GM12878 (cell line): ENCODE measurements at regions not wholly inside any gene's neighbourhood (a gene's known extent, or its start where the extent isn't known, plus 50 kb on each side); places are given as distances from the start of the nearest gene placed in this dataset.

Experiments
- ATAC-seq: fragments of 200-7000 bp; cut with Tn5 transposase; 3 replicates; pipeline ENCODE4 v1.9.1; 2020; ENCODE audit warnings: mild to moderate bottlenecking, moderate library complexity
- BruUV-seq: library from RNA; stranded (reverse); fragments of 400-500 nt; replicated peaks from 2 replicates; lab custom pipeline; 2021; lab: Mats Ljungman, UMichigan
- CTCF ChIA-PET: fragments of 300-600 bp; sonication (Branson Sonifier 250); formaldehyde crosslinking; extraction: SDS; loops from one replicate; lab custom pipeline; 2021; ENCODE audit warnings: inconsistent platforms; lab: Yijun Ruan, JAX
- POLR2A ChIA-PET: fragments of 350-600 bp; formaldehyde crosslinking; extraction: SDS; loops from one replicate; lab custom pipeline; 2021; ENCODE audit warnings: inconsistent platforms; lab: Charles Lee
- RAD21 ChIA-PET: fragments of 300-600 bp; sonication (Branson Sonifier 250); formaldehyde crosslinking; loops from one replicate; lab custom pipeline; 2023; ENCODE audit warnings: antibody characterized with exemption; ENCODE audit not compliant: unreplicated experiment; lab: Charles Lee
- SMC1A ChIA-PET: fragments of 300-600 bp; sonication (Branson Sonifier 250); formaldehyde crosslinking; loops from one replicate; lab custom pipeline; 2023; ENCODE audit not compliant: unreplicated experiment, uncharacterized antibody; lab: Charles Lee
- DNase-seq: peaks from one replicate; pipeline ENCODE4 v3.0.0-alpha.2; 2011; ENCODE audit warnings: low read depth, low spot score
- FAIRE-seq: peaks from 3 replicates; lab custom pipeline; 2011; peaks lifted over from hg19 to GRCh38; lab: Jason Lieb, UNC
- H2AFZ ChIP-seq: 2 replicates; pipeline ENCODE4 v1.6.0; 2011; ENCODE audit warnings: low read depth, low read length, control low read depth; ENCODE audit not compliant: control insufficient read depth
- H3K27ac ChIP-seq: 2 replicates; pipeline ENCODE4 v1.5.1; 2011; ENCODE audit warnings: control low read depth; ENCODE audit not compliant: control insufficient read depth, insufficient read depth
- H3K27me3 ChIP-seq, 2 experiments: replicated peaks in 1 of 2; 2 replicates each; pipeline versions ENCODE4 v1.6.0 to v1.6.1; 2011; ENCODE audit warnings: low read length in 1 of 2; ENCODE audit not compliant: control insufficient read depth in 2 of 2, insufficient read depth in 2 of 2
- H3K36me3 ChIP-seq, 2 experiments: 2 replicates each; pipeline ENCODE4 v1.5.1; 2011; ENCODE audit warnings: low read length in 1 of 2; ENCODE audit not compliant: control insufficient read depth in 2 of 2, insufficient read depth in 2 of 2
- H3K4me1 ChIP-seq: 2 replicates; pipeline ENCODE4 v1.6.1; 2011; ENCODE audit warnings: mild to moderate bottlenecking, low read length, moderate library complexity, mixed read lengths; ENCODE audit not compliant: control insufficient read depth, insufficient read depth
- H3K4me2 ChIP-seq: 2 replicates; pipeline ENCODE4 v1.6.0; 2011; ENCODE audit warnings: control low read depth; ENCODE audit not compliant: control insufficient read depth, insufficient read depth
- H3K4me3 ChIP-seq: fragments of 200-600 bp; sonication (generic); 2 replicates; pipeline ENCODE4 v1.5.1; 2016
- H3K79me2 ChIP-seq: 2 replicates; pipeline ENCODE4 v1.6.0; 2011; ENCODE audit warnings: low read length; ENCODE audit not compliant: control insufficient read depth, insufficient read depth
- H3K9ac ChIP-seq: 2 replicates; pipeline ENCODE4 v1.8.0; 2011; ENCODE audit warnings: low read length, control low read depth, mixed read lengths; ENCODE audit not compliant: control insufficient read depth, insufficient read depth
- H3K9me3 ChIP-seq: replicated peaks from 3 replicates; pipeline ENCODE4 v1.5.1; 2011; ENCODE audit warnings: mild to moderate bottlenecking, low read length; ENCODE audit not compliant: control insufficient read depth, insufficient read depth
- H4K20me1 ChIP-seq: 2 replicates; pipeline ENCODE4 v1.6.0; 2011; ENCODE audit not compliant: control insufficient read depth, insufficient read depth
- CHD2 ChIP-seq: IDR thresholded peaks from 2 replicates; pipeline ENCODE4 v1.6.1; 2011; ENCODE audit warnings: low read depth, low read length, improper control_type of control experiment, borderline replicate concordance
- EED ChIP-seq: sonication (generic); IDR thresholded peaks from 2 replicates; pipeline ENCODE4 v1.6.1; 2016; ENCODE audit warnings: antibody characterized with exemption, low read depth
- EGR1 ChIP-seq, 2 experiments: IDR thresholded peaks; 1 replicate in 1 of 2; 2 replicates in 1 of 2; pipeline ENCODE4 v1.6.1; 2011 to 2012; ENCODE audit warnings: low read depth in 2 of 2, low read length in 2 of 2, borderline replicate concordance in 1 of 2, mild to moderate bottlenecking in 1 of 2, moderate library complexity in 1 of 2
- ESRRA ChIP-seq: IDR thresholded peaks from 2 replicates; pipeline ENCODE4 v1.6.1; 2012; ENCODE audit warnings: mild to moderate bottlenecking, low read length, improper control_type of control experiment
- NFIC ChIP-seq: IDR thresholded peaks from 2 replicates; pipeline ENCODE4 v1.6.1; 2012; ENCODE audit warnings: low read depth, mild to moderate bottlenecking, inconsistent platforms, low read length, moderate library complexity
- POLR2A ChIP-seq: IDR thresholded peaks from 2 replicates; pipeline ENCODE4 v1.6.1; 2011; ENCODE audit warnings: low read depth, mild to moderate bottlenecking, low read length
- SMAD5 ChIP-seq: IDR thresholded peaks from 2 replicates; pipeline ENCODE4 v1.6.1; 2016; ENCODE audit warnings: antibody characterized with exemption, low read depth
- whole genome bisulfite sequencing: methylation state at CpG from one replicate; pipeline ENCODE4 v1.1.6; 2016; ENCODE audit warnings: low lambda C conversion rate; ENCODE audit not compliant: insufficient replicate concordance, insufficient coverage; ENCODE audit errors: missing lambda C conversion rate; 5-methylcytosine and 5-hydroxymethylcytosine counted together
- in situ Hi-C: fragments of 300-500 bp; cut with MboI; formaldehyde crosslinking; loops from 9 replicates; pipeline ENCODE4 v1.14.3; 2018; ENCODE audit warnings: mixed read lengths
- intact Hi-C: fragments of 100-400 bp; cut with micrococcal nuclease; formaldehyde crosslinking; loops from one replicate; pipeline ENCODE4 v1.14.2; 2022; ENCODE audit not compliant: unreplicated experiment
- TF ChIP-seq, protein P1 (sequence below): fragments of 450-650 bp; IDR thresholded peaks from 2 replicates; pipeline ENCODE4 v1.6.1; 2014; ENCODE audit warnings: mild to moderate bottlenecking
- TF ChIP-seq, protein P2 (sequence below): fragments of 450-650 bp; IDR thresholded peaks from 2 replicates; pipeline ENCODE4 v1.6.1; 2017; ENCODE audit warnings: mild to moderate bottlenecking, low read depth, inconsistent platforms; ENCODE audit not compliant: poor library complexity, severe bottlenecking

DNA sequence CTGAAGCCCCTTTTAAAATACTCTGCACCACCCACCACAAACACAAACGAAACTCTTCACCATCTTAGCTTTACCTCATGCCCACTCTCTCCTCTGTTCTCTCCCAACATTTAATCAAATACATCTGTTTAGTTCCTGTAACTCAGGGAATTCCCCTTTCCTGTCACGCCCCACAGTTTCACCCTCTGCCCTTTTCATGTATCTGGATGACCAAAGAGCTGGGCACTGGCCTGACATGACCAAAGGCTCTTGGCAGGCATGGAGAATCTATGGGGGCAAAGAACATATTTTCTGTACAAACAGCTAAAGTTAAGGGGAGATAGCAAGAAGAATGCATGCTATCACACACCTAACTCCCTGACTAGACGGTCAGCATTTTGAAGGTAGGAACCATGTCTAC is 270.0 kb downstream of the TBL1XR1 start:
- no peaks in the 10 kb centered on the region for H3K4me1 ChIP-seq
- no peaks in the 10 kb centered on the region for H3K36me3 ChIP-seq
- no peak for ATAC-seq
- no peak overlapping the region for H3K27ac ChIP-seq
- no TSS peak for BruUV-seq
- no peaks in the 10 kb centered on the region for H3K27me3 ChIP-seq
- no peak for DNase-seq
- ChIA-PET RAD21 (no interaction called here), POLR2A (no interaction called here), CTCF (interaction anchor here (0.6 kb wide), 1 partner anchor 14 kb away, joined by 3 read pairs; no protein-coding TSS in a partner anchor), SMC1A (interaction anchor here (1.7 kb wide), 1 partner anchor 14 kb away, joined by 4 read pairs; no protein-coding TSS in a partner anchor)
- in situ Hi-C loops (no loop called here), intact Hi-C loops (no loop called here)
- 0% methylated on average over 3 of the region's 3 CpGs for WGBS
- TF ChIP-seq, protein P1, sequence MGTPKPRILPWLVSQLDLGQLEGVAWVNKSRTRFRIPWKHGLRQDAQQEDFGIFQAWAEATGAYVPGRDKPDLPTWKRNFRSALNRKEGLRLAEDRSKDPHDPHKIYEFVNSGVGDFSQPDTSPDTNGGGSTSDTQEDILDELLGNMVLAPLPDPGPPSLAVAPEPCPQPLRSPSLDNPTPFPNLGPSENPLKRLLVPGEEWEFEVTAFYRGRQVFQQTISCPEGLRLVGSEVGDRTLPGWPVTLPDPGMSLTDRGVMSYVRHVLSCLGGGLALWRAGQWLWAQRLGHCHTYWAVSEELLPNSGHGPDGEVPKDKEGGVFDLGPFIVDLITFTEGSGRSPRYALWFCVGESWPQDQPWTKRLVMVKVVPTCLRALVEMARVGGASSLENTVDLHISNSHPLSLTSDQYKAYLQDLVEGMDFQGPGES = no peak
- TF ChIP-seq CHD2 (no peak), EED (no peak), SMAD5 (no peak), POLR2A (no peak), NFIC (no peak), ESRRA (no peak), EGR1 (IDR thresholded peaks at IDR 0.05; ENCODE audit: borderline replicate concordance in 1 of 2, low read depth in 2 of 2, low read length in 2 of 2) (no peak)
- TF ChIP-seq, protein P2, sequence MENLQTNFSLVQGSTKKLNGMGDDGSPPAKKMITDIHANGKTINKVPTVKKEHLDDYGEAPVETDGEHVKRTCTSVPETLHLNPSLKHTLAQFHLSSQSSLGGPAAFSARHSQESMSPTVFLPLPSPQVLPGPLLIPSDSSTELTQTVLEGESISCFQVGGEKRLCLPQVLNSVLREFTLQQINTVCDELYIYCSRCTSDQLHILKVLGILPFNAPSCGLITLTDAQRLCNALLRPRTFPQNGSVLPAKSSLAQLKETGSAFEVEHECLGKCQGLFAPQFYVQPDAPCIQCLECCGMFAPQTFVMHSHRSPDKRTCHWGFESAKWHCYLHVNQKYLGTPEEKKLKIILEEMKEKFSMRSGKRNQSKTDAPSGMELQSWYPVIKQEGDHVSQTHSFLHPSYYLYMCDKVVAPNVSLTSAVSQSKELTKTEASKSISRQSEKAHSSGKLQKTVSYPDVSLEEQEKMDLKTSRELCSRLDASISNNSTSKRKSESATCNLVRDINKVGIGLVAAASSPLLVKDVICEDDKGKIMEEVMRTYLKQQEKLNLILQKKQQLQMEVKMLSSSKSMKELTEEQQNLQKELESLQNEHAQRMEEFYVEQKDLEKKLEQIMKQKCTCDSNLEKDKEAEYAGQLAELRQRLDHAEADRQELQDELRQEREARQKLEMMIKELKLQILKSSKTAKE = no peak
- no peaks in the 10 kb centered on the region for H4K20me1 ChIP-seq
- H3K9ac ChIP-seq = no peak overlapping the region
- H3K79me2 ChIP-seq = no peaks in the 10 kb centered on the region
- H3K9me3 ChIP-seq = no peaks in the 10 kb centered on the region
- FAIRE-seq = no peak
- no peak overlapping the region for H2AFZ ChIP-seq
- no peak overlapping the region for H3K4me3 ChIP-seq
- no peak overlapping the region for H3K4me2 ChIP-seq
